Activated naive CD4-positive, alpha-beta T cell treated with anti-CD3 and anti-CD28 coated beads, Interleukin-2, amount 50 U/mL, for 24 hours (primary cell): ENCODE measurements at regions not wholly inside any gene's neighbourhood (a gene's known extent, or its start where the extent isn't known, plus 50 kb on each side); places are given as distances from the start of the nearest gene placed in this dataset.

Experiments used
- H3K27ac Mint-ChIP-seq: one replicate; pipeline ENCODE4 v1.8.0; 2021; ENCODE audit warnings: mild to moderate bottlenecking, mixed read lengths
- H3K27me3 Mint-ChIP-seq: one replicate; pipeline ENCODE4 v1.8.0; 2021; ENCODE audit warnings: mixed read lengths
- H3K36me3 Mint-ChIP-seq: one replicate; pipeline ENCODE4 v1.8.0; 2021; ENCODE audit warnings: mixed read lengths
- H3K4me1 Mint-ChIP-seq: one replicate; pipeline ENCODE4 v1.8.0; 2021; ENCODE audit warnings: mixed read lengths
- H3K4me3 Mint-ChIP-seq: one replicate; pipeline ENCODE4 v1.8.0; 2021; ENCODE audit warnings: mild to moderate bottlenecking, mixed read lengths
- H3K9me3 Mint-ChIP-seq: one replicate; pipeline ENCODE4 v1.8.0; 2021; ENCODE audit warnings: mixed read lengths

- no peaks in the 10 kb centered on the region for H3K36me3 Mint-ChIP-seq
- H3K4me3 Mint-ChIP-seq = no peak overlapping the region
- H3K27ac Mint-ChIP-seq = no peak overlapping the region
- H3K4me1 Mint-ChIP-seq = no peaks in the 10 kb centered on the region
- H3K27me3 Mint-ChIP-seq = no peaks in the 10 kb centered on the region
- H3K9me3 Mint-ChIP-seq = no peaks in the 10 kb centered on the region
Measured at GRCh38 chr6:150797949-150798348, 67.6 kb upstream of the MTHFD1L start.

DNA sequence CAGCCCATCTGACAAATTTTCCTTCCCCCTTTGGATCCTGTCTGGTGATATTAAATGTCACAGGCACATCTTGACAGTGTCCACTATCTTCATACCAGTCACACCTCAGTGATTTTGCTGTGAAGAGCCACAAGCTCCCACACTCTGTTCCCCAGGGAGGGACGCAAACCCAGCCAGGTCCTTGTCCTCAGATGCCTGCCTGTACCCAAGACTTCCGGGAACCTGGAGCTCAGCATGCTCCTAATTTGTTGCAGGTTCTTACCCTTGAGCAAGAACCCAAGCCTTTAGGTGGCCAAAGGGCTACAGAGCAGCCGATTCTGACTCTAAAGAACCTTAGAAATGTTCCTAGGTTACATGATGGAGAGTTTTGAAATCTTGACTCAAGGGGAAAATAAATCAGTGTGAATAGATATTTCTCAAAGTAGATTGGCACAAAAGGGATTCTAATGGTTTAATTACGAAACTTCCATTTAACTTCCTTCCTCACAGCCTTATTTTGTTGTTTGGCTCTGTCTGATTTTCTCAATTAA is 66.2 kb upstream of the MTHFD1L start:
- Mint-ChIP-seq H3K27ac (no peak overlapping the region), H3K27me3 (no peaks in the 10 kb centered on the region), H3K9me3 (no peaks in the 10 kb centered on the region), H3K4me1 (no peaks in the 10 kb centered on the region), H3K4me3 (no peak overlapping the region), H3K36me3 (no peaks in the 10 kb centered on the region)

GRCh38 chr6:150800674-150801314 is 64.7 kb upstream of the MTHFD1L start:
- no peaks in the 10 kb centered on the region for H3K27me3 Mint-ChIP-seq
- no peaks in the 10 kb centered on the region for H3K9me3 Mint-ChIP-seq
- no peak overlapping the region for H3K27ac Mint-ChIP-seq
- H3K4me1 Mint-ChIP-seq = no peaks in the 10 kb centered on the region
- no peak overlapping the region for H3K4me3 Mint-ChIP-seq
- H3K36me3 Mint-ChIP-seq = no peaks in the 10 kb centered on the region

GRCh38 chr6:150806790-150807189 is 58.7 kb upstream of the MTHFD1L start:
- H3K27ac Mint-ChIP-seq = no peak overlapping the region

DNA sequence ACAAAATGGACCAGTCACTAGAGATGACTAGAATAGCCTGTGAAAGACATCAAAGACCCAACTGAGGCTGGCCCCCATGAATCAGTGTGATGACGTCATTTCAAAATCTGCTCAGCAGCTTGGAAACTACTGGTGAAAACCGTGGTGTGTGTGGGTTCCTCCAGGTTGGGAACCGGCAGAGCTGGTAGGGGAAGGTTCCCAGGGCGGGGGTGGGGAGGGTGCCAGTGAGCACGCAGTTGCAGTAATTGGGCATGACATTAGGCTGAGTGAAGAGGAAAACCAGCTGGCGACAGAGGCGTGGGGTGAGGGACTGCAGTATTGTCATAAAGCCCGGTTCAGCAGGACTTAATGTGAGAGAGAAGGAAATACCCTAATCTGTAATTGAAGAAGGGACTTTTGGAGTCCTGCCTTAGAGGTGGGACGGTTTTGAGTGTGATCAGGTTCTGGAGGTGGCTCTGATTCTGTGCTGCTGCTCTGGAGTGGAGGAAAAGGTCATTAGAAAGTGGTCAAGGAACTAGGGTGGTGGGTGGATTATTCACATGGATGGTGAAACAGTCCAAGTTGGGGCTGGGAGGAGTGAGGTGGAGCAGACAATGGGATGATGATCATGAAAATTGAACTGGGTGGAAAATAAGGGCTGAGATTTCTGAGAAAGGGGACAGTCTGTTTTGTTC is 52.0 kb upstream of the MTHFD1L start:
- H3K27ac Mint-ChIP-seq = no peak overlapping the region
- H3K4me1 Mint-ChIP-seq = no peaks in the 10 kb centered on the region
- no peak overlapping the region for H3K4me3 Mint-ChIP-seq
- H3K9me3 Mint-ChIP-seq = no peaks in the 10 kb centered on the region
- H3K36me3 Mint-ChIP-seq = no peaks in the 10 kb centered on the region
- H3K27me3 Mint-ChIP-seq = peaks cover 12% of the 10 kb centered on the region

More at GRCh38 chr6:150806790-150807189, 58.7 kb upstream of the MTHFD1L start:
- no peak overlapping the region for H3K4me3 Mint-ChIP-seq
- H3K4me1 Mint-ChIP-seq = no peaks in the 10 kb centered on the region
- no peaks in the 10 kb centered on the region for H3K36me3 Mint-ChIP-seq
- H3K27me3 Mint-ChIP-seq = peaks cover 7% of the 10 kb centered on the region
- no peaks in the 10 kb centered on the region for H3K9me3 Mint-ChIP-seq

DNA sequence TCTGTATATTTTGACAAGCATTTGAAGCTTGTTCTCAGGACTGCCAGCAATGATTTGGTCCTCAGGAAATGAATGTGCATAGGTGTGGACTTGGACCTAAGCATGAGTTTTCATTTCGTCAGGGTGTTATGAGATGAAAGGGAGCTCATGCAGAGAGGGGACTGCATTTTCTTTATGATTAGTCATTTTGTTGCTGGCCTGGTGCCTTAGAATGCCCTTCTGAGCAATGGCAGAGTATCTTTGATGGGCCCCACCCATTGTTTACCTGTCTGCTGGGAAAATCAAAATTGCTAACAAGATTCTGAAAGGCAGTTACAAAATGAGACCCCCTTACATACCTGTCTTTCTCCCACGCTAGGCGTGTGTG is 51.5 kb upstream of the MTHFD1L start:
- Mint-ChIP-seq H3K4me3 (no peak overlapping the region), H3K4me1 (no peaks in the 10 kb centered on the region), H3K27me3 (peaks cover 14% of the 10 kb centered on the region), H3K9me3 (no peaks in the 10 kb centered on the region), H3K27ac (no peak overlapping the region), H3K36me3 (no peaks in the 10 kb centered on the region)
